ENCODE measurements at regions not wholly inside any gene's neighbourhood (a gene's known extent, or its start where the extent isn't known, plus 50 kb on each side); places are given as distances from the start of the nearest gene placed in this dataset.

DNA sequence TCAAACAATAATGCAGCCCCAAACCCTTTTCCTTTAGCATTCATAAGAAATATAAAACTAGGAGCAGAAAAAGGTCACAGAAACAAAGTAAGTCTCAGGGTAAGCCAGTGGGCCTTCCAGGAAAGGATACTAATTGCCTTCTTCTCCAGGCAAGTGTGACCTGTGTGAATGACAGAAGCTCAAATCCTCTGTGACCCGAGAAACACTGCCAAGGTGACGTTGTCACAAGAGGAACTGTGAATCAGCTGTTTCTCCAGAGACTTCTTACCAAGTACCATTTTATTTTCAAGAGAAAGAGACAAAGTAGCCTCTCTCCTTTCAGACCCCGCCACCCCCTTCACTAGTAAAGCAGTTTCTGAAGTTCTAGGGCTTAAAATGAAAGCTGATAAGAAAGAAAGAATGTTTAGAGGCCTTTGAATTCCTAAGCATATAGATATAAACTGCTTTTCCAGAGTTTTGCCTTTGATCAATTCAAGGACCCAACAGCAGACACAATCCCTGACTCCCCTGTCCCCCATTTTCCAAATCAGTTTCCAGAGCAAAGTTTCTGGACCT, 155.6 kb downstream of the NUF2 start:
- TF ChIP-seq, protein P1, sequence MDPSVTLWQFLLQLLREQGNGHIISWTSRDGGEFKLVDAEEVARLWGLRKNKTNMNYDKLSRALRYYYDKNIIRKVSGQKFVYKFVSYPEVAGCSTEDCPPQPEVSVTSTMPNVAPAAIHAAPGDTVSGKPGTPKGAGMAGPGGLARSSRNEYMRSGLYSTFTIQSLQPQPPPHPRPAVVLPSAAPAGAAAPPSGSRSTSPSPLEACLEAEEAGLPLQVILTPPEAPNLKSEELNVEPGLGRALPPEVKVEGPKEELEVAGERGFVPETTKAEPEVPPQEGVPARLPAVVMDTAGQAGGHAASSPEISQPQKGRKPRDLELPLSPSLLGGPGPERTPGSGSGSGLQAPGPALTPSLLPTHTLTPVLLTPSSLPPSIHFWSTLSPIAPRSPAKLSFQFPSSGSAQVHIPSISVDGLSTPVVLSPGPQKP (IDR thresholded peaks at IDR 0.05; ENCODE audit: borderline replicate concordance, low read depth, low read length): no peak
- TF ChIP-seq RCOR1 (IDR thresholded peaks at IDR 0.05; ENCODE audit: insufficient replicate concordance, low read length) (no peak), RFX5 (IDR thresholded peaks at IDR 0.05; ENCODE audit: low read depth, low read length) (no peak), MAFK (IDR thresholded peaks at IDR 0.05; ENCODE audit: low read depth, low read length) (no peak), MAZ (IDR thresholded peaks at IDR 0.05; ENCODE audit: borderline replicate concordance, low read depth, low read length) (no peak), SMC3 (IDR thresholded peaks at IDR 0.05; ENCODE audit: low read depth, low read length) (no peak), CHD1 (IDR thresholded peaks at IDR 0.05; ENCODE audit: low read depth, low read length) (no peak), CEBPB (IDR thresholded peaks at IDR 0.05; ENCODE audit: low read depth, low read length) (no peak), MXI1 (IDR thresholded peaks at IDR 0.05; ENCODE audit: borderline replicate concordance, low read depth, low read length) (no peak), RAD21 (IDR thresholded peaks at IDR 0.05; ENCODE audit: low read length) (no peak), FOS (IDR thresholded peaks at IDR 0.05; ENCODE audit: low read depth, low read length) (no peak), POLR2A (IDR thresholded peaks at IDR 0.05; ENCODE audit: low read depth, low read length) (no peak)
- TF ChIP-seq, protein P2, sequence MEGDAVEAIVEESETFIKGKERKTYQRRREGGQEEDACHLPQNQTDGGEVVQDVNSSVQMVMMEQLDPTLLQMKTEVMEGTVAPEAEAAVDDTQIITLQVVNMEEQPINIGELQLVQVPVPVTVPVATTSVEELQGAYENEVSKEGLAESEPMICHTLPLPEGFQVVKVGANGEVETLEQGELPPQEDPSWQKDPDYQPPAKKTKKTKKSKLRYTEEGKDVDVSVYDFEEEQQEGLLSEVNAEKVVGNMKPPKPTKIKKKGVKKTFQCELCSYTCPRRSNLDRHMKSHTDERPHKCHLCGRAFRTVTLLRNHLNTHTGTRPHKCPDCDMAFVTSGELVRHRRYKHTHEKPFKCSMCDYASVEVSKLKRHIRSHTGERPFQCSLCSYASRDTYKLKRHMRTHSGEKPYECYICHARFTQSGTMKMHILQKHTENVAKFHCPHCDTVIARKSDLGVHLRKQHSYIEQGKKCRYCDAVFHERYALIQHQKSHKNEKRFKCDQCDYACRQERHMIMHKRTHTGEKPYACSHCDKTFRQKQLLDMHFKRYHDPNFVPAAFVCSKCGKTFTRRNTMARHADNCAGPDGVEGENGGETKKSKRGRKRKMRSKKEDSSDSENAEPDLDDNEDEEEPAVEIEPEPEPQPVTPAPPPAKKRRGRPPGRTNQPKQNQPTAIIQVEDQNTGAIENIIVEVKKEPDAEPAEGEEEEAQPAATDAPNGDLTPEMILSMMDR (conservative IDR thresholded peaks at IDR 0.05; ENCODE audit: low read depth, low read length): no peak
- TF ChIP-seq, protein P3, sequence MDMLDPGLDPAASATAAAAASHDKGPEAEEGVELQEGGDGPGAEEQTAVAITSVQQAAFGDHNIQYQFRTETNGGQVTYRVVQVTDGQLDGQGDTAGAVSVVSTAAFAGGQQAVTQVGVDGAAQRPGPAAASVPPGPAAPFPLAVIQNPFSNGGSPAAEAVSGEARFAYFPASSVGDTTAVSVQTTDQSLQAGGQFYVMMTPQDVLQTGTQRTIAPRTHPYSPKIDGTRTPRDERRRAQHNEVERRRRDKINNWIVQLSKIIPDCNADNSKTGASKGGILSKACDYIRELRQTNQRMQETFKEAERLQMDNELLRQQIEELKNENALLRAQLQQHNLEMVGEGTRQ (IDR thresholded peaks at IDR 0.05; ENCODE audit: low read depth, low read length): no peak
- POLR2A ChIA-PET (ENCODE audit: unreplicated experiment): no interaction called here
- Histone ChIP-seq H4K20me1 (ENCODE audit: insufficient read depth, low read length) (no peaks in the 10 kb centered on the region), H4K8ac (ENCODE audit: low read depth in 2 of 2, low read length in 2 of 2) (no peak overlapping the region), H4K5ac (ENCODE audit: low read depth, low read length) (no peak overlapping the region), H3K14ac (replicated peaks; ENCODE audit: low read depth, low read length) (no peak overlapping the region), H2BK5ac (ENCODE audit: low read depth, low read length, poor library complexity, severe bottlenecking) (no peak overlapping the region), H3K4me1 (ENCODE audit: control insufficient read depth, insufficient read depth, low read length) (no peaks in the 10 kb centered on the region), H2AFZ (replicated peaks; ENCODE audit: low read length, poor library complexity) (no peak overlapping the region), H3K9me3 (ENCODE audit: control insufficient read depth, insufficient read depth, low read length) (no peaks in the 10 kb centered on the region), H3K27me3 (ENCODE audit: control insufficient read depth, insufficient read depth, low read length) (no peaks in the 10 kb centered on the region), H3K27ac (ENCODE audit: insufficient read depth, low read length) (no peak overlapping the region), H2BK120ac (ENCODE audit: low read depth, low read length) (no peak overlapping the region), H4K91ac (ENCODE audit: insufficient read depth, low read depth, low read length) (no peak overlapping the region), H3K4ac (ENCODE audit: low read depth, low read length) (no peak overlapping the region), H3K4me2 (ENCODE audit: low read depth, low read length) (no peak overlapping the region), H3K79me1 (ENCODE audit: low read depth in 1 of 2, low read length in 2 of 2) (no peaks in the 10 kb centered on the region), H2BK20ac (ENCODE audit: low read depth, low read length) (no peak overlapping the region), H2AK5ac (ENCODE audit: low read depth, low read length) (no peak overlapping the region), H2AK9ac (replicated peaks; ENCODE audit: low read depth, low read length, poor library complexity) (no peak overlapping the region), H3K56ac (ENCODE audit: extremely low read depth, insufficient read depth, low read length) (no peak overlapping the region), H3K18ac (ENCODE audit: low read depth, low read length) (no peak overlapping the region), H3K36me3 (ENCODE audit: control insufficient read depth, insufficient read depth, low read length) (no peaks in the 10 kb centered on the region), H3K9me1 (ENCODE audit: insufficient read depth, low read length) (no peaks in the 10 kb centered on the region), H3K23ac (ENCODE audit: low read depth, low read length) (no peak overlapping the region), H3K4me3 (ENCODE audit: insufficient read depth, low read depth, low read length) (no peak overlapping the region), H3K9ac (ENCODE audit: low read depth, low read length) (no peak overlapping the region), H2BK15ac (ENCODE audit: low read depth, low read length) (no peak overlapping the region)
- CTCF ChIA-PET: no interaction called here
- DNase-seq (no peak), ATAC-seq (ENCODE audit: low read depth) (no peak)
- no CpG with 5 or more reads among the region's 3 CpGs for WGBS, 2 experiments (ENCODE audit: extremely low coverage in 2 of 2, insufficient read length in 1 of 2)
- intact Hi-C loops (cut with micrococcal nuclease): no loop called here
- dilution Hi-C loops (cut with HindIII; ENCODE audit: low sequenced_read_pairs, unreplicated experiment): no loop called here
- no TSS peak for BruUV-seq (replicated peaks)
- in situ Hi-C loops (cut with MboI; ENCODE audit: low sequenced_read_pairs): no loop called here

All from IMR-90 (cell line).